HuH-7.5 (cell line): ENCODE measurements at regions not wholly inside any gene's neighbourhood (a gene's known extent, or its start where the extent isn't known, plus 50 kb on each side); places are given as distances from the start of the nearest gene placed in this dataset.

Source experiments
- DNase-seq: peaks from one replicate; pipeline ENCODE4 v3.0.0; 2011; ENCODE audit warnings: low spot score

DNA sequence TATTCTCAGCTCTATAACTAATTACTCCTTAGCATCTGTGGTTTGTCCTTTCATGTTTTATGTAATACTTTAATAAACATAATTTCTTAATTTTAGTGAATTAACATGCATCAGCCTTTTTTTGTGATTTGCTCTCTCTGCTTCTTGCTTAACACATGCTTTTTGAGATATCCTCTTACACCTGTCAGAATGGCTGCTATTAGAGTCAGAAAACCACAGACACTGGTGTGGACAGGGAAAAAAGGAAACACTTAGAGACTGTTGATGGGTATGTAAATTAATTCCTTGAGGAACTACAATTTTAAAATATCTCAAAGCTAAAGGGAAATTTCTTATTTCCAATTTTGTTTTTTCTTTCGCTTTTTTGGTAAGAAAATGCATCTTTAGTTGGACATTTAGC lies 549.0 kb downstream of the ZNF804A start:
- DNase-seq, result no peak

DNA sequence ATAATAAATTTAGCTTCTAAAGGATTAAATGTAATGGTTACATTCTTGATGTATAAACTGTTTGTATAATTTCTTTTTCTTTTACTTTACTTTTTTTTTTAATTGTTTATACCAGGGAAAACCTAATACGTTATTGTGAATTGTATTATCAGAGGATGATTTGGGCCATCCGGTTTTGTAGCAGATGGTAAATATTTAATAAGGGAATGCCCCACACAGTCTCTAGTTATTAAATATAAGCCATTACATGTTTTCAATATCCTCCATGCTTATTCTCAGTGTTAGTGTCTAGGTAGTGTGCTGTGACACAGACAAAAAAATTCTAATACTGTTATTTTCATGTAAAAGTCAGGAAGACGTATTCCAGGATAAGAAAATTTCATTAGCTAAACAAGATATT lies 553.9 kb downstream of the ZNF804A start:
- no peak for DNase-seq

DNA sequence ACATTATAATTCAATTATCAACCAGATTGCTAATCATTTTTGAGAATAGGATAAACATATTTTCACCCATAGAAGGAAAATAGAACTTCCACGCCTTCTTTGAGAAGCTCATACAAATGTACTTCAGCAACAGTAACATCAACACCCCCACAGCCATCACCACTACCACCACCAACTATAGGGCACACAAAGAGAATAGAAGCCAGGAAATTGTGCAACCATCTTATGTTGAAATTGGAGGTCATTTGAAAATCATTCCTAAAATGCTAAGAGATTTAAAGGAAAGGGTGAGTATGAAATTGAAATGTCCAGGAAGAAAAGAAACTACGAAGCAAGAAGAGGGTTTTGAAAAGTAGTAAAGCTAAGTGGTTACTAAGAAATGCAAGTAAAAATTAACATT lies 563.4 kb downstream of the ZNF804A start:
- DNase-seq, result no peak

- DNase-seq, result no peak
Measured at GRCh38 chr2:185174353-185174752, 564.3 kb upstream of the FSIP2 start.

- no peak for DNase-seq
Measured at GRCh38 chr2:185179743-185180142, 558.9 kb upstream of the FSIP2 start.

- DNase-seq, result no peak
Measured at GRCh38 chr2:185181901-185182300, 556.7 kb upstream of the FSIP2 start.

DNA sequence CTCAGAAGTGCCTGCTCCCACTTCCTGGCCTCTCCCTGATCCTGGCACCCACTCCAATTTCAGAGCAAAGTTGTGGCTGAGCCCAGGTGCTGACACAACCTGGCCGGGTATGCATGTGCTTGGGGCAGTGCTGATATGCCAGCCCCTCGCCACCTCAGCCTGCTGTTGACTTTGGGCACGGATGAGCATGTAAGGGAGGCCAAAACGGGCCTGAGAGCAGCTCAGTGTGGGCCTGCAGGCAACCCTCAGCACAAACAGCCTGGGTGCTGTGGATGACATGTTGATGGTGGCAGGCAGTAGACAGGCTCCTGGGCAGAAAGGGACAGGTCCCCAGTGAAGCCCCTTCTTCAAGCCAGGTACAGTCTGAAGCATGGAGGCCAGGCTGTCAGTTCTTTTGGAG lies 553.6 kb upstream of the FSIP2 start:
- no peak for DNase-seq

DNA sequence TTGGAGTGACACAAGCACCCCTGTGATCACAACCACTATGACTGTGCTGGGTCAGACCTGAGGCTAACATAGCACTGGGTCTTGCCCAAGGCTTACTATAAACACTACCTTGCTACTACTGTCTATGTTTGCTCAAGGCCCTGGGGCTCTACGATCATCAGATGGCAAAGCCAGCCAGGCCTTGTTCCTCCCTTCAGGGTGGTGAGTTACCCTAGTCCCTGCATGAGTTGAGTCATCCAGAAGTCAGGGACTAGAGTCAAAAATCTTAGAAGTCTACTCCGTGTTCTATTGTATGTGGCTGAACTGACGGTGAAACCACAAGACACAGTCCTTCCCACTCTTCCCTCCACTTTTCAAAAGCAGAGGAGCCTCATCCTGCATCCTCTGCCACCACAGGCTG lies 551.2 kb upstream of the FSIP2 start:
- no peak for DNase-seq

DNA sequence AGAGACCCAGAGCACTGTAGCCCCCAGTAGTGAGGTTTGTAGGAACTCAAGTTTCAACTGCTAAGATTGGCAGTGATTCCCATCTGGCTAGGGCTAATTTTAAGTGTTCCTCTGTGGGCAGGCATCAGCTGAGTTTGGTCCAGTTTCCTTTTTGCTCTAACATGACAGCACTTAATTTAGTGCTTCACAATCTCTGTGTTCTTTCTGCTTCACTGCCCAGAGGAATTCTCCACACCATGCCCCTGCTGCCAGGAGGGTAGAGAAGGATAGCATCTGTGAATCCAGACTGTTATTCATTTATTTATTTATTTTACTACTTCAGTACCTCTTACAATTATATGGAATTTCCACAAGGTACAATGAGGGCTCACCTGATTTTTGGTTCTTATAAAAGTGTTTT lies 549.9 kb upstream of the FSIP2 start:
- DNase-seq, result no peak

DNA sequence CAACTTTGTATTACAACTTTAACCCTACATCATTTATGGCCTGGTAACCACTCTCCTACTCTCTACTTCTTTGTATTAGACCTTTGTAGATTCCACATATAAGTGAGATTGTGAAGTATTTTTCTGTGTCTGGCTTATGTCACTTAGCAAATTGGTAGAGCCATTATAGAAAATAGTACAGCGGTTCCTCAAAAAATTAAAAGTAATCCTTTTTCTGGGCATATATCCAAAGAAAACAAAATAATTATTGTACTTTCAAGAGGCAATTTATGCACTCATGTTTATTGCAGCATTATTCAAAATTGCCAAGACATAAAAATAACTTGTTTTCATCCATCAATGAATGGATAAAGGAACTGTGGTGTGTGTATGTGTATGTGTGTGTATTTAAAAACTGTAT lies 537.5 kb upstream of the FSIP2 start:
- no peak for DNase-seq

DNA sequence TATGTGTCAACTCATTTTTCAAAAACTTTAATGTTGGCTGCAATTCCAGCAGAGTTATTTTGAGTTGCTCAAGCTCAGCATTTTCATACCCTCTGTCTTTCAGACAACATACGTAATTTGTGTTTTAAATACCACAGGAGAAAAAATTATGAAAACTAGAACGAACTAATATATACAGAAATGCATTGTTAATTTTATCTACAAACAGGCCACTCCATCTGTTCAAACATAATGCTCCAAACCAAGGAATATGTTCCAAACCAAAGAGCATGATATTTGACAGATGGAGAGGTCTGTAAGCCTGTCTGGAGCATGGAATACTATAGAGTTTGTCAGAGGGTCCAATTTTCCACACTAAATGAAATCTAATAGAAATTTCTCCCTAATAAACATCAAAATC lies 536.2 kb upstream of the FSIP2 start:
- DNase-seq, result no peak

DNA sequence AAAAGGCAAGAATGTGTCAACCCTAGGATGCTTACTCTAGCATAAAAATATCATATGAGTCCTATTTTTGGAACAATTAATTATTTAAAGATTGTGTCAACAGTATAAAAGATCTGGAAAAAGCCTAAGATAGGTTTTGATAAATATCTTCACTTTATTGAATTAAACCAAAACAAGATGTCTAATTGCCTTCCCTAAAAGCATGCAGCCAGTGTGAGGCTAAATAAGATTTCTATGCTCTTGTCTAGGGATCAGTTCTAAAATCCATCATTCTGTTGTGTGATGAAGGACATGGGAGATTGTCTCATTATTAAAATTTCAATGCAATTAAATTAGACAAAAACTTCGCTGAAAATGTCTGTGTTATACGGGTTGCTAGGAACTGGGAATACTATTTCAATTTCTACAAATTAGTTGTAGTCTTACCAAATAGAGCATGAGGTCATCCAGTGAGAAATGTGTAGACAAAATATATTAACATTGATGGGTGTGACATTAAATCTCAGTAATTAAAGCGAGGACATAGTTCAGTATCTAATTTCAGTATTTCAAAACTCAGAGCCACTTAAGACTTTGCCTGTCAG lies 535.6 kb upstream of the FSIP2 start:
- DNase-seq, result no peak

- peak; percentile 13 for DNase-seq
Measured at GRCh38 chr2:185208261-185208660, 530.3 kb upstream of the FSIP2 start.

GRCh38 chr2:185215497-185215896 lies 523.1 kb upstream of the FSIP2 start:
- DNase-seq, result no peak

DNA sequence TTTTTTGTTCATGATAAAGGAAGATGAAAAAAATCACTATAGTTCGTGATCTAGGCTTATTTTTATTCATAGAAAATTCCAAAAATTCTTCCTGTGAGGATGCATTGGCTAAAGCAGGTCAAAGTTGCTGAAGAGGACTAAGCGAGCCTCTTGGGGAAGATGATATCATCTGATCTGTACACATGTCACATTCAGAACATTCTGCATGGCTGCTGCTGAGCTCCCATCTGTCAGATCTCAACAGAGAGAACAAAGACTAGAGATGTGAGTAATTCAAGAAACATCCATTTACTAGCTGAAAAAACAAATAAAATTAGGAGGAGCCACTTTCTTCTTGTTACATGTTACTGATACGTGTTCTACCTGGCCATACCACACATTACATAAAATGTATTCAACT lies 518.6 kb upstream of the FSIP2 start:
- no peak for DNase-seq

DNA sequence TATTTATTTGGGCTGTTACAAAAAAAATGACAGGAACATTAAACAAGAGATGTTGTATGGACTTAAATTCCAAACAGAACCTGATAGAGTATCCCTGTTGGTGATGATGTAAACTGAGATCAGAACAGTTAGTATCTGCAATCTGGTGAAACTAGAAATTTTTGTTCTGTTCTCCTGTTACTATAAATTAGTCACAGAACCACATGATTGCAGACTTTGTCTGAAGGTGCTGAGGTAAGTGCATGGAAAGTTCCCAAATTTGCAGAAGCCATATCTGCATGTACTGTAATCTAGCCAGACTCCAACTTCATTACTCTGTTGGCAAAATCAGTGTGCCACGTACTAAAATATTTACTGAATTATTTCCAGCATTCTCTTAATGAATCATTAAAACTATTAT lies 516.3 kb upstream of the FSIP2 start:
- DNase-seq, result no peak

- DNase-seq, result no peak
Measured at GRCh38 chr2:185227391-185227790, 511.2 kb upstream of the FSIP2 start.

DNA sequence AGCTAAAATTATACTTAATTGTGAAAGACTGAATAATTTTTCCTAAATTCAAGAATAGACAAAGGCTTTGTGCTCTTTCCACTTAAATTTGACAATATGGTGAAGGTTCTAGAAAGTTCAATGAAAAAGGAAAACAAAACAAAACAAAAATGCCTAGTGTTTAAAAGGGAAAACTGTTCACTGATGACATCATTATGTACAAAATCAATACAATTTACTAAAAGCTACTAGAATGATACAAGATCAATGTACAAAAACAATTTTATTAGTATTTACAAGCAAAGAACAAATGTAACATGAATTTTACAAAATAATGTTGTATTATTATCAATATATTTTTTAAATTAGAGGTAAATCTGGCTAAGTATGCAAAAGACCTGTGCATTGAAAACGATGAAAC lies 499.1 kb upstream of the FSIP2 start:
- no peak for DNase-seq

- DNase-seq, result no peak
Measured at GRCh38 chr2:185240796-185241195, 497.8 kb upstream of the FSIP2 start.

GRCh38 chr2:185241556-185241955 lies 497.0 kb upstream of the FSIP2 start:
- no peak for DNase-seq

DNA sequence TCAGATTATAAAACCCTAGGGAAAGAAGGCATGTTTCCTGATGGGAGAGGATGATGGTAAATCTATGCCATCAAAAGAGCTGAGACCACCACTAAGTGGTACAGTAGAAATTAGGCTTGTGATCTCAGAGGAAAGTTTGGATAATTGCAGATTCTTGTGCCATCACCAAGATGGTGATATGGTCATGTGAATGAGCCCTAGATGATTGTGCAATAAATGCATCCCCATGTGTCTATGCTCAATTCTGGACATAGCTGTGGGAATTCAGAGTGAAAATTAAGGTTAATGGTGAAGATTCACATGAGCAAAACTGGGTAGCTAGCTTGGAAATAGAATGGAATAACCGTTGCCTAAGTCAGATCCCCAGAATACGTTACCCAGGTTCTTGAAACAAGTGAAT lies 496.1 kb upstream of the FSIP2 start:
- no peak for DNase-seq

DNA sequence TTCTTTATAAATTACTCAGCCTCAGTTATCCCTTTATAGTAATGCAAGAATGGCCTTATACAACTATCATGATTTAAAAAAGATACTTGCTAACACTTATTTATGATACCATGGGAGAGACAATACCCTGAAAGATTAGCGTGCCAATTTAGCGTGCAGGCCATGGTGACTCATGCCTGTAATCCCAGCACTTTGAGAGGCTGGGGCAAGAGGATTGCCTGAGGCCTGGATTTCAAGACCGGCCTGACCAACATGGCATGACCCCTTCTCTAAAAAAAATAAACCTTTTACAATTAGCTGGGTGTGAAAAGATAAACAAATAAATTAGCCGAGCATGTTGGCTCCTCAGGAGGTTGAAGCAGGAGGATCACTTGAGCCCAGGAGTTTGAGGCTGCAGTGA lies 493.4 kb upstream of the FSIP2 start:
- DNase-seq, result no peak

GRCh38 chr2:185245806-185246205 lies 492.8 kb upstream of the FSIP2 start:
- peak; percentile 3 for DNase-seq

- DNase-seq, result no peak
Measured at GRCh38 chr2:185246717-185247116, 491.9 kb upstream of the FSIP2 start.

- peak; percentile 3 for DNase-seq
Measured at GRCh38 chr2:185255566-185255965, 483.0 kb upstream of the FSIP2 start.
